ENCODE measurements at regions not wholly inside any gene's neighbourhood (a gene's known extent, or its start where the extent isn't known, plus 50 kb on each side); places are given as distances from the start of the nearest gene placed in this dataset.
"Not testable (repeated sequence)": the region's sequence is repeated elsewhere in the genome, so short reads cannot be mapped to it uniquely, and the experiment has no call there.

DNA sequence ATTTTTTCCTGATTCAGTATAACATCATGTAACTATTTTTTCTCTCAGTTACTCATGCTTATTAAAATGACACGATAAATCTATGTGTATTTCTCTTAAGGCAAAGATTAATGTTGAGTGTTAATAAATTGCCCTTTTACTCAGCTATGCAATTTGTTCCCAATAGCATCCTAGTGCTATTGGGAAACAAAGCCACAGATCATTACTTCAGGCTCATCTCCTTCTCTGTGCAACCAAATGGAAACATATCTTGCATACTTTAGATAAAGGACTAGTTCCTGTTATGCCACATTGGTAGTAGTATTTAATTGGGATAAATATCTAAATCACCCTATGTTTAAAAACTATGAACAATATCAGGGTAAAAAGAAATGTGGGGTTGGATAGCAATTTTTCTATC, 106.2 kb downstream of the PLPPR4 start:
- H3K27me3 ChIP-seq: no peaks in the 10 kb centered on the region
- no peak for ATAC-seq
- DNase-seq: no peak
- H3K27ac ChIP-seq: no peak overlapping the region
- H3K4me1 ChIP-seq: no peaks in the 10 kb centered on the region
- no peaks in the 10 kb centered on the region for H3K9me3 ChIP-seq
- H3K4me3 ChIP-seq: no peak overlapping the region
- intact Hi-C loops (cut with DNase I): no loop called here
- TF ChIP-seq, protein P1, sequence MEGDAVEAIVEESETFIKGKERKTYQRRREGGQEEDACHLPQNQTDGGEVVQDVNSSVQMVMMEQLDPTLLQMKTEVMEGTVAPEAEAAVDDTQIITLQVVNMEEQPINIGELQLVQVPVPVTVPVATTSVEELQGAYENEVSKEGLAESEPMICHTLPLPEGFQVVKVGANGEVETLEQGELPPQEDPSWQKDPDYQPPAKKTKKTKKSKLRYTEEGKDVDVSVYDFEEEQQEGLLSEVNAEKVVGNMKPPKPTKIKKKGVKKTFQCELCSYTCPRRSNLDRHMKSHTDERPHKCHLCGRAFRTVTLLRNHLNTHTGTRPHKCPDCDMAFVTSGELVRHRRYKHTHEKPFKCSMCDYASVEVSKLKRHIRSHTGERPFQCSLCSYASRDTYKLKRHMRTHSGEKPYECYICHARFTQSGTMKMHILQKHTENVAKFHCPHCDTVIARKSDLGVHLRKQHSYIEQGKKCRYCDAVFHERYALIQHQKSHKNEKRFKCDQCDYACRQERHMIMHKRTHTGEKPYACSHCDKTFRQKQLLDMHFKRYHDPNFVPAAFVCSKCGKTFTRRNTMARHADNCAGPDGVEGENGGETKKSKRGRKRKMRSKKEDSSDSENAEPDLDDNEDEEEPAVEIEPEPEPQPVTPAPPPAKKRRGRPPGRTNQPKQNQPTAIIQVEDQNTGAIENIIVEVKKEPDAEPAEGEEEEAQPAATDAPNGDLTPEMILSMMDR (IDR thresholded peaks at IDR 0.05): no peak
- H3K36me3 ChIP-seq: no peaks in the 10 kb centered on the region

DNA sequence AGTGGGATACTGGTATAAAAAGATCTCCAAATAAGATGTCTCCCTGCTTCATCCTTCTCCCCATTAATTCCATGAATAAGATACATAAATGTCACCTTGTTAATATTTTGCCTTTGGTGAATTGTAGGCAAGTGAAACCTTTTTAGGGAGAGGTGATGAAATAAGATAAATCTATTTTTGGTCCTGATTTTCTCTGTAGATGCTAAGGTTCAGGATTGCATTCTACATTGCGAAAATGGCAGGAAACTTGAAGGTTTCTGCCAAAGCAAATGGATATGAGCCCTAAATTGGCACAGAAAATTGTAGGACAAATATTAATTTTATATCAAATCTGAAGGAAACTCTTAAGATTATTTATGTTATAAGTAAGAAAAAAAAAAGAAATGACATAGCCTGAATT, 107.1 kb downstream of the PLPPR4 start:
- TF ChIP-seq, protein P1 (IDR thresholded peaks at IDR 0.05): no peak
- Histone ChIP-seq H3K9me3 (no peaks in the 10 kb centered on the region), H3K27me3 (no peaks in the 10 kb centered on the region), H3K36me3 (no peaks in the 10 kb centered on the region), H3K4me1 (no peaks in the 10 kb centered on the region), H3K4me3 (no peak overlapping the region), H3K27ac (no peak overlapping the region)
- no peak for ATAC-seq
- DNase-seq: no peak
- intact Hi-C loops (cut with DNase I): no loop called here

DNA sequence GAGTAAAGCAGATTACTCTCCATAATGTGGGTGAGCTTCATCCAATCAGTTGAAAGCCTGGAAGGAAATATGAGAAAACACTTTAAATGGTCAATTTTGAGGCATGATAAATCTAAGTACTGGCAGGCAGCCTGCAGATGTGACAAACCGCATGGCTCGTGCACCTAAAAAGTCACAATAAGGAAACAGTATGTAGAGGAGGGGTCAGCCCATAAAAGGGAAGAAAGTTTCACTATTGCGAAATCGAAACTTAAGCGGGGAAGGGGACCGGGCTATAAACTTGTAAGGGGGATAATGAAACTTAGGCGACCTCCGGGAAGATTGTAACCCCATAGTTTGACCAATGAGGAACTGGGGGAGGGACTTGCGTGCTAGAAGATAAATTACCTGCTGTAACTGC, 109.8 kb downstream of the PLPPR4 start:
- ATAC-seq (no peak), DNase-seq (no peak)
- Histone ChIP-seq H3K36me3 (no peaks in the 10 kb centered on the region), H3K27ac (no peak overlapping the region), H3K27me3 (no peaks in the 10 kb centered on the region), H3K4me1 (no peaks in the 10 kb centered on the region), H3K9me3 (no peaks in the 10 kb centered on the region), H3K4me3 (no peak overlapping the region)
- TF ChIP-seq, protein P1 (IDR thresholded peaks at IDR 0.05): no peak
- intact Hi-C loops (cut with DNase I): no loop called here

DNA sequence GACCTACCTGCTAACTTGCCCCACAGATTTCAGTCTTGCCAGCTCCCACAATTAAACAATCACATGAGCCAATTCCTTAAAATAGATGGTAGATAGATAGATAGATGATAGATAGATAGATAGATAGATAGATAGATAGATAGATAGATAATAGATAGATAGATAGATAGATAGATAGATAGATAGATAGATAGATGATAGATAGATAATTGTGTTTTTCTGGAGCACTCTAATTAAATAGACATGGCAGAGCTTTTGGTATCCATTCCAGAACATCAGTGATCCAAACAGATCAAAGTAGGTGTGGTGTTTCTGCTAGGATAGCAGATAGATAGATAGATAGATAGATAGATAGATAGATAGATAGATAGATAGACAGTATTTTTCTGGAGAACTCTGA, 110.4 kb downstream of the PLPPR4 start:
- ATAC-seq; H3K9me3 ChIP-seq; H3K36me3 ChIP-seq; intact Hi-C loops (cut with DNase I); H3K27me3 ChIP-seq; H3K4me3 ChIP-seq; DNase-seq; H3K27ac ChIP-seq; H3K4me1 ChIP-seq: not testable (repeated sequence)

DNA sequence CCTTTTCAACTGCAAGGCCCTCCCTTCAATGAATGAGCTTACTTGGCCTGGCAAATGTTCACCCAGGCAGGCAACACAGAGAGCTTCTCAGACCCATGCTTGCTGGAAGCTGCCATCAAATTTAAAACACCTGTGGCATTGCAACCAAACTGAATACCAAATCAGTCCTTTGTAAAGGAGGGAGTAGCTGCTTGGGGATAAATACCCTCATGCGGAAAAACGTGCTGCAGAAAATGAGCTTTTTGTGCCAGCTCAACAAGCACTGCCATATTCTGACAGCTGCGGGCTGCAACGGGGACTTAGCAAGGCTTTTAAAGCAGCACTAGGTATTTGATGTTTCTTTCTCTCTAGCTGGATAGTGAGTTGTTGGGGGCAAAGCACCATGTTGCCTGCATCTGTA, 119.7 kb downstream of the PLPPR4 start:
- ATAC-seq (no peak), DNase-seq (no peak)
- Histone ChIP-seq H3K27ac (no peak overlapping the region), H3K4me3 (no peak overlapping the region), H3K27me3 (no peaks in the 10 kb centered on the region), H3K36me3 (no peaks in the 10 kb centered on the region), H3K9me3 (peaks cover 0 to 4% of the 10 kb centered on the region in 2 donors), H3K4me1 (no peaks in the 10 kb centered on the region)
- TF ChIP-seq, protein P1 (IDR thresholded peaks at IDR 0.05): no peak
- intact Hi-C loops (cut with DNase I): no loop called here

DNA sequence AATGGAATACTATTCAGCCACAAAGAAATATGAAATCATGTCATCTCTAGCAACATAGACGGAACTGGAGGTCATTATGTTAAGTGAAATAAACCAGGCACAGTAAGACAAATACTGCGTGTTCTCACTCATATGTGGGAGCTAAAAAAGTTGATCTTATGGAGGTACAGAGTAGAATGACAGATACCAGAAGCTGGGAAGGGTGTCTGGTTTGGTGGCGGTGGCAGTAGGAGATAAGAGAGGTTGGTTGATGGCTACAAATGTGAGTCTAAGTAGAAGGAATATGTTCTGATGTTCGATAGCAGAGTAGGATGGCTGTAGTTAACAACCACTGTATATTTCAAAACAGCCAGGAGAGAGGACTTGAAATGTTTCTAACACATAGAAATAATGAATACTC, 121.6 kb downstream of the PLPPR4 start:
- H3K4me1 ChIP-seq: no peaks in the 10 kb centered on the region
- no peaks in the 10 kb centered on the region for H3K27me3 ChIP-seq
- H3K27ac ChIP-seq: no peak overlapping the region
- no peak for DNase-seq
- no peak overlapping the region for H3K4me3 ChIP-seq
- H3K36me3 ChIP-seq: no peaks in the 10 kb centered on the region
- TF ChIP-seq, protein P1 (IDR thresholded peaks at IDR 0.05): no peak
- H3K9me3 ChIP-seq: peaks cover 0 to 4% of the 10 kb centered on the region in 2 donors
- ATAC-seq: no peak
- intact Hi-C loops (cut with DNase I): no loop called here

Data from left lung (tissue), 4 donors.